Prostate gland (tissue), 2 donors: ENCODE measurements at regions not wholly inside any gene's neighbourhood (a gene's known extent, or its start where the extent isn't known, plus 50 kb on each side); places are given as distances from the start of the nearest gene placed in this dataset.

Source experiments
- POLR2A ChIP-seq: fragments of 450-650 bp; IDR thresholded peaks from one replicate; pipeline ENCODE4 v1.6.1; 2016; ENCODE audit warnings: antibody characterized with exemption, mild to moderate bottlenecking
- POLR2AphosphoS5 ChIP-seq: sonication (generic); formaldehyde crosslinking; IDR thresholded peaks from one replicate; pipeline ENCODE4 v1.6.1; 2017; ENCODE audit warnings: antibody characterized with exemption
- TF ChIP-seq, protein P1 (sequence below), 4 experiments: fragments of 200-600 bp in 2 of 4; fragments of 450-650 bp in 2 of 4; sonication (generic) in 2 of 4; IDR thresholded peaks; 1 replicate in 3 of 4; 2 replicates in 1 of 4; pipeline ENCODE4 v1.5.1; 2016 to 2019; ENCODE audit warnings: antibody characterized with exemption in 4 of 4, mild to moderate bottlenecking in 2 of 4, moderate library complexity in 2 of 4

DNA sequence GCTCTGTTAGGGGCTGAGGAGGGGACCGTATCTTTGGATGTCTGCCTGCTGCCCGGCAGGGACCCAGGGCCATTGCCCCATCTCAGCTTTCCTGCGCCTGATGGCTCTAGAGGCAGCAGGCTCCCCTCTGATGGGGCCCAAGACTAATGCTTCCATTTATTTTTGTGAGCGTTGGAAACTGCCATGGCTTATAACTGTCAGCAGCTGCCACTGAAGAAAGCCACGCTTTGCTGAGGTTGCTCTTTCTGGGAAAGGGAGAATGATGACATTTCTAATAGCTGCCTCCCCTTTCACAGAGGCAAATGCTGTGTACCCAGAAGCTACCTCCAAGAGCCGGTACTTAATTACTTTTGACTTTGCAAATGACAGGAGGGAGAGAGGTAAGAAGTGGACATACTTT, 103.8 kb downstream of the HAPSTR1 start:
- TF ChIP-seq POLR2AphosphoS5 (no peak), POLR2A (no peak)
- TF ChIP-seq, protein P1, sequence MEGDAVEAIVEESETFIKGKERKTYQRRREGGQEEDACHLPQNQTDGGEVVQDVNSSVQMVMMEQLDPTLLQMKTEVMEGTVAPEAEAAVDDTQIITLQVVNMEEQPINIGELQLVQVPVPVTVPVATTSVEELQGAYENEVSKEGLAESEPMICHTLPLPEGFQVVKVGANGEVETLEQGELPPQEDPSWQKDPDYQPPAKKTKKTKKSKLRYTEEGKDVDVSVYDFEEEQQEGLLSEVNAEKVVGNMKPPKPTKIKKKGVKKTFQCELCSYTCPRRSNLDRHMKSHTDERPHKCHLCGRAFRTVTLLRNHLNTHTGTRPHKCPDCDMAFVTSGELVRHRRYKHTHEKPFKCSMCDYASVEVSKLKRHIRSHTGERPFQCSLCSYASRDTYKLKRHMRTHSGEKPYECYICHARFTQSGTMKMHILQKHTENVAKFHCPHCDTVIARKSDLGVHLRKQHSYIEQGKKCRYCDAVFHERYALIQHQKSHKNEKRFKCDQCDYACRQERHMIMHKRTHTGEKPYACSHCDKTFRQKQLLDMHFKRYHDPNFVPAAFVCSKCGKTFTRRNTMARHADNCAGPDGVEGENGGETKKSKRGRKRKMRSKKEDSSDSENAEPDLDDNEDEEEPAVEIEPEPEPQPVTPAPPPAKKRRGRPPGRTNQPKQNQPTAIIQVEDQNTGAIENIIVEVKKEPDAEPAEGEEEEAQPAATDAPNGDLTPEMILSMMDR (IDR thresholded peaks at IDR 0.05): no peak
